HG03354 (cell line): ENCODE measurements at regions not wholly inside any gene's neighbourhood (a gene's known extent, or its start where the extent isn't known, plus 50 kb on each side); places are given as distances from the start of the nearest gene placed in this dataset.
"Not testable (repeated sequence)": the region's sequence is repeated elsewhere in the genome, so short reads cannot be mapped to it uniquely, and the experiment has no call there.

Source experiments
- ATAC-seq: cut with Tn5 transposase; IDR thresholded peaks from one replicate; pipeline ENCODE4 v1.9.1; 2021; ENCODE audit warnings: mild to moderate bottlenecking; ENCODE audit not compliant: unreplicated experiment, poor library complexity, severe bottlenecking

GRCh38 chr17:51347851-51348584 is 87.7 kb downstream of the UTP18 start:
- no peak for ATAC-seq

- ATAC-seq = no peak
These were observed 90.7 kb downstream of the UTP18 start for GRCh38 chr17:51351080-51351479.

- no peak for ATAC-seq
These were observed 91.5 kb downstream of the UTP18 start for GRCh38 chr17:51351890-51352289.

- no peak for ATAC-seq
These were observed 92.5 kb downstream of the UTP18 start for GRCh38 chr17:51352798-51353197.

GRCh38 chr17:51353296-51353695 is 93.0 kb downstream of the UTP18 start:
- ATAC-seq = no peak

- no peak for ATAC-seq
These were observed 94.6 kb downstream of the UTP18 start for GRCh38 chr17:51354936-51355335.

GRCh38 chr17:51355441-51356410 is 95.4 kb downstream of the UTP18 start:
- ATAC-seq = no peak

- ATAC-seq = no peak
These were observed 98.7 kb downstream of the UTP18 start for GRCh38 chr17:51359055-51359454.

- no peak for ATAC-seq
These were observed 102.7 kb downstream of the UTP18 start for GRCh38 chr17:51362811-51363585.

GRCh38 chr17:51365090-51365489 is 104.7 kb downstream of the UTP18 start:
- no peak for ATAC-seq

- no peak for ATAC-seq
These were observed 106.5 kb downstream of the UTP18 start for GRCh38 chr17:51366866-51367265.

GRCh38 chr17:51367836-51368235 is 107.5 kb downstream of the UTP18 start:
- not testable (repeated sequence) for ATAC-seq

GRCh38 chr17:51371732-51372151 is 111.4 kb downstream of the UTP18 start:
- ATAC-seq = no peak

GRCh38 chr17:51372345-51373004 is 112.1 kb downstream of the UTP18 start:
- peak; percentile 85 for ATAC-seq

GRCh38 chr17:51373489-51374152 is 113.3 kb downstream of the UTP18 start:
- ATAC-seq = no peak

- ATAC-seq = no peak
These were observed 113.9 kb downstream of the UTP18 start for GRCh38 chr17:51374209-51374608.

GRCh38 chr17:51375771-51376170 is 115.4 kb downstream of the UTP18 start:
- no peak for ATAC-seq

GRCh38 chr17:51376739-51377138 is 116.4 kb downstream of the UTP18 start:
- no peak for ATAC-seq

- no peak for ATAC-seq
These were observed 120.9 kb downstream of the UTP18 start for GRCh38 chr17:51381262-51381661.
